ENCODE measurements at regions not wholly inside any gene's neighbourhood (a gene's known extent, or its start where the extent isn't known, plus 50 kb on each side); places are given as distances from the start of the nearest gene placed in this dataset.

DNA sequence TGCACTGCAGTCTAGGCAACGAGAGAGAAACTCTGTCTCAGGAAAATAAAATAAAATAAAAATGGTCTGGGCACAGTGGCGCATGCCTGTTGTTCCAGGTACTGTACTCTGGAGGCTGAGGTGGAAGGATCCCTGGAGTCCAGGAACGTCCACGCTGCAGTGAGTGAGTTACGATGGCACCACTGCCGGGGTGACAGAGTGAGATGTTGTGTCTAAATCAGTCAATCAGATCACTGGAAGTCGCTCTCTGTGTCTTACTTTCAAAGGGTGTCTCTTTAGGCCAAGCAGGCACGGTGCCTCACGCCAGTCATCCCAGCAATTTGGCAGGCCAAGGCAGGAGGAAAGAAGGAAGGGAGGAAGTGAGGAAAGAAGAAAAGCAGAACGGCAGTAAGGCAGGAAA, 112.2 kb upstream of the ANKRD30BL start:
- H3K4me3 ChIP-seq (ENCODE audit: low read depth in 2 of 2, low read length in 1 of 2): no peak overlapping the region
- no peaks in the 10 kb centered on the region for H3K36me3 ChIP-seq (replicated peaks in 1 of 2; ENCODE audit: control insufficient read depth in 1 of 2, insufficient read depth in 2 of 2, low read length in 1 of 2)
- no peak overlapping the region for H3K9ac ChIP-seq
- ChIA-PET POLR2A (no interaction called here), CTCF (no interaction called here)
- H2AFZ ChIP-seq (ENCODE audit: low read depth): no peak overlapping the region
- no peak for TF ChIP-seq TCF12 (IDR thresholded peaks at IDR 0.05)
- no peak for TF ChIP-seq RAD21 (IDR thresholded peaks at IDR 0.05; ENCODE audit: low read length)
- no peak for TF ChIP-seq RXRA (IDR thresholded peaks at IDR 0.05; ENCODE audit: borderline replicate concordance, low read depth)
- TF ChIP-seq, protein P1, sequence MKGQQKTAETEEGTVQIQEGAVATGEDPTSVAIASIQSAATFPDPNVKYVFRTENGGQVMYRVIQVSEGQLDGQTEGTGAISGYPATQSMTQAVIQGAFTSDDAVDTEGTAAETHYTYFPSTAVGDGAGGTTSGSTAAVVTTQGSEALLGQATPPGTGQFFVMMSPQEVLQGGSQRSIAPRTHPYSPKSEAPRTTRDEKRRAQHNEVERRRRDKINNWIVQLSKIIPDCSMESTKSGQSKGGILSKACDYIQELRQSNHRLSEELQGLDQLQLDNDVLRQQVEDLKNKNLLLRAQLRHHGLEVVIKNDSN (IDR thresholded peaks at IDR 0.05; ENCODE audit: borderline replicate concordance, low read depth): no peak
- TF ChIP-seq GATA2 (CRISPR knock-in tag; IDR thresholded peaks at IDR 0.05): no peak
- H3K4me2 ChIP-seq: no peak overlapping the region
- no peaks in the 10 kb centered on the region for H3F3A ChIP-seq (replicated peaks; ENCODE audit: insufficient read depth)
- no peaks in the 10 kb centered on the region for H3K9me2 ChIP-seq
- H3K27me3 ChIP-seq (ENCODE audit: insufficient read depth): peaks cover 4% of the 10 kb centered on the region; the same call in 1 of the 2 replicates
- H3K9me3 ChIP-seq: no peaks in the 10 kb centered on the region
- H3K27ac ChIP-seq (ENCODE audit: low read depth in 2 of 2, low read length in 1 of 2): no peak overlapping the region
- no peak for DNase-seq
- WGBS (ENCODE audit: low lambda C conversion rate): 75% methylated on average over 10 of the region's 10 CpGs
- no peaks in the 10 kb centered on the region for H3K79me2 ChIP-seq (ENCODE audit: insufficient read depth)
- no peaks in the 10 kb centered on the region for H3K4me1 ChIP-seq (ENCODE audit: control insufficient read depth in 1 of 2, insufficient read depth in 2 of 2, low read depth in 1 of 2, low read length in 1 of 2)
- no peaks in the 10 kb centered on the region for H4K20me1 ChIP-seq (ENCODE audit: insufficient read depth)

DNA sequence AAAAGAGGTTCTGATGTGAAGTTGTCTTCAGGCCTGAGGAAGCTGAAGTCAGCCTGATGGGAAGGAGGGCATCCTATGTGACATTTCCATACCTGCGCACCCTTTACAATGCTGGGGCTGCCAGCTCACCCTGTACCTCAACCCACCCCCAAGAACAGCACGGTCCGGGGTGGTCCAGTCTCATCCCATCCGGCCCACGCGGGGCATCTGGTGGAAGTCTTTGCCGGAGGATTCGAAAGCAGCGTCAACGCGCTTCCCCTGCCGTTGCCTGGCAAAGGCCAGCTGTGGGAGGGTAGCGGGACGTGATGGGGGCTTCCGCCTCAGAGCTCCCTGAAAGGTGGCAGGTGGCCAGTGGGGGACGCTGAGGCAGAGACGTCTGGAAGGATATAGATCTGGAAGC, 113.6 kb upstream of the ANKRD30BL start:
- Histone ChIP-seq H3K27ac (ENCODE audit: low read depth in 2 of 2, low read length in 1 of 2) (no peak overlapping the region), H2AFZ (ENCODE audit: low read depth) (no peak overlapping the region), H3K4me2 (no peak overlapping the region), H3K4me3 (ENCODE audit: low read depth in 2 of 2, low read length in 1 of 2) (no peak overlapping the region), H3K27me3 (ENCODE audit: insufficient read depth) (peaks cover under 1% of the 10 kb centered on the region; the same call in 1 of the 2 replicates), H3F3A (replicated peaks; ENCODE audit: insufficient read depth) (no peaks in the 10 kb centered on the region), H3K4me1 (ENCODE audit: control insufficient read depth in 1 of 2, insufficient read depth in 2 of 2, low read depth in 1 of 2, low read length in 1 of 2) (no peaks in the 10 kb centered on the region), H3K9me2 (no peaks in the 10 kb centered on the region), H3K79me2 (ENCODE audit: insufficient read depth) (no peaks in the 10 kb centered on the region), H4K20me1 (ENCODE audit: insufficient read depth) (no peaks in the 10 kb centered on the region), H3K36me3 (replicated peaks in 1 of 2; ENCODE audit: control insufficient read depth in 1 of 2, insufficient read depth in 2 of 2, low read length in 1 of 2) (no peaks in the 10 kb centered on the region), H3K9ac (no peak overlapping the region), H3K9me3 (no peaks in the 10 kb centered on the region)
- no peak for DNase-seq
- TF ChIP-seq, protein P2, sequence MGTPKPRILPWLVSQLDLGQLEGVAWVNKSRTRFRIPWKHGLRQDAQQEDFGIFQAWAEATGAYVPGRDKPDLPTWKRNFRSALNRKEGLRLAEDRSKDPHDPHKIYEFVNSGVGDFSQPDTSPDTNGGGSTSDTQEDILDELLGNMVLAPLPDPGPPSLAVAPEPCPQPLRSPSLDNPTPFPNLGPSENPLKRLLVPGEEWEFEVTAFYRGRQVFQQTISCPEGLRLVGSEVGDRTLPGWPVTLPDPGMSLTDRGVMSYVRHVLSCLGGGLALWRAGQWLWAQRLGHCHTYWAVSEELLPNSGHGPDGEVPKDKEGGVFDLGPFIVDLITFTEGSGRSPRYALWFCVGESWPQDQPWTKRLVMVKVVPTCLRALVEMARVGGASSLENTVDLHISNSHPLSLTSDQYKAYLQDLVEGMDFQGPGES (IDR thresholded peaks at IDR 0.05; ENCODE audit: low read depth, low read length): no peak
- TF ChIP-seq FOXJ3 (CRISPR knock-in tag; IDR thresholded peaks at IDR 0.05) (no peak), EZH2phosphoT487 (IDR thresholded peaks at IDR 0.05; ENCODE audit: borderline replicate concordance, low read depth) (no peak), RCOR1 (IDR thresholded peaks at IDR 0.05; ENCODE audit: low read length) (no peak), EP300 (IDR thresholded peaks at IDR 0.05; ENCODE audit: borderline replicate concordance in 1 of 2, low read depth in 1 of 2, low read length in 1 of 2) (no peak), GATA2 (CRISPR knock-in tag; IDR thresholded peaks at IDR 0.05) (no peak), TAF1 (IDR thresholded peaks at IDR 0.05; ENCODE audit: borderline replicate concordance, low read depth, low read length) (no peak), JUND (IDR thresholded peaks at IDR 0.05) (no peak), RXRA (IDR thresholded peaks at IDR 0.05; ENCODE audit: borderline replicate concordance, low read depth) (no peak), RFX5 (IDR thresholded peaks at IDR 0.05; ENCODE audit: low read length) (no peak), SIN3A (IDR thresholded peaks at IDR 0.05; ENCODE audit: borderline replicate concordance, low read depth, low read length) (no peak)
- TF ChIP-seq, protein P3, sequence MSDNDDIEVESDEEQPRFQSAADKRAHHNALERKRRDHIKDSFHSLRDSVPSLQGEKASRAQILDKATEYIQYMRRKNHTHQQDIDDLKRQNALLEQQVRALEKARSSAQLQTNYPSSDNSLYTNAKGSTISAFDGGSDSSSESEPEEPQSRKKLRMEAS (IDR thresholded peaks at IDR 0.05; ENCODE audit: low read depth): no peak
- TF ChIP-seq, protein P1 (IDR thresholded peaks at IDR 0.05; ENCODE audit: borderline replicate concordance, low read depth): no peak
- CTCF ChIA-PET: no interaction called here
- WGBS (ENCODE audit: low lambda C conversion rate): 69% methylated on average over 4 of the region's 17 CpGs
- POLR2A ChIA-PET: no interaction called here
